ENCODE measurements at regions not wholly inside any gene's neighbourhood (a gene's known extent, or its start where the extent isn't known, plus 50 kb on each side); places are given as distances from the start of the nearest gene placed in this dataset.

DNA sequence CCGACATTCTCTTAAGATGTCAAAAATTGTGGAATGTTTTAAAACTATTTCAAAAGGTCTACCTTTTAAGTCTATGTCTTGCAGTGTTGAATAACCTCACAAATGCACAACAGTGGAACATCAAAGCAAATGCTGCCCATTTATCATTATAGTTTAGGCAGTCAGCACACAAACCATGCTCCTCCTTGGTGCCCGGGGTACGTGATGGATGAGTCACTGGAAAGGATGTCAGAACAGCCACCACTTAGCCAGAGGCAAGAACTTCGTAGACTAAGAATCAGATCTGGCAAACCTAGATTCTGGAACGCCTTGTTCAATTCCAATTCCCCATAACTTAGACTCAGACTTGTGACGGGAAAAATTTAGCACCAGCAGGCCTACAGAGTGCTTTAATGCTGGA is 343.6 kb downstream of the FGF9 start:
- DNase-seq: no peak

DNA sequence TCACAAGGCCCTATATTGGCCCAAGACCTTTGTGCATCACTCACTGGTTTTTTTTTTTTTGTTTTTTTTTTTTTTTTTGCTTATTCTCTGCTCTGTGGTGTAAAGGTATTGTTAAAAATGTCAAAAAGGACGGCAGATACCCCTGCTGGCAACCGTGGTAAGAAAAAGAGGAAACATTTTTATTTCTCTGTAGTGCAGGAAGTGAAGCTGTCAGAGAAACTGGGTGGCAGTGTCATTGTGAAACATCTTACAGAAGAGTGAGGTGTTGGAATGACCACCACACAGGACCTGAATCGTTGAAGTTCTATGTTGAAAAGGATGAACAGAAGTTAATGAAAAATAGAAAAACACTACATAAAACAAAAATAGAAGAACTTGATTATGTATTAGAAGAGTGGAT is 346.4 kb downstream of the FGF9 start:
- peak; percentile 57 for DNase-seq

DNA sequence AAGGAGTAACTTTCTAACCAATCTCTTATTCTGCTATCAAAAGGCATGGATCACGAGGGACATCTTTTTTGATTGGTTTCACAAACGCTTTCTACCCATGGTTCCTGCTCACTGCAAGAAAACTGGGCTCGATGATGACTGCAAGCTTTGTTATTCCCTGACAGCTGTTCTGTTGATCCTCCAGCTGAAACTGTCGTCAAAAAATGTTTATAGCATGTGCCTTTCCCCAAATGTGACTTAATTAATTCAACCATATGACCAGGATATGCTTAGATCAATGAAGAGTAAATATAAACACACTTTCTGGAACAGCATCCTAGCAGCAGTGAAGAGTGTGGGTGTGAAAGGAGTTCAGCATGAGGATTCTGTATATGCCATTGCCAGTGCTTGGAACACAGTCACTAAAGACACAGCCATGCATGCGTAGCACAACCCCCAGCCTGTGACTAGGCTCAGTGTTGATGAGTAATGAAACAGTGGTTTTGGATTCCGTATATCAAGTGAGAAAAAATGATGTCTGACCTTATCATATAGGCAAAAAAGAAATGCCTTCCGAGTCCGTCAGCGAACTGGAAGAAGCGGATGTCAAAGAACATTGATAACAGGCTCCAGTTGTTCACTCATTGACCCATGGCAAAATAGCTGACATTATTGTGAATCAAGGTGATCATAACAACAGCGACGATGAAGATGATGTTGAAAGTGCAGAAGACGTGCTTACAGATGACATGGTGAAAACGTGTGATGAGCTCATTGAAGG is 347.4 kb downstream of the FGF9 start:
- no peak for DNase-seq

DNA sequence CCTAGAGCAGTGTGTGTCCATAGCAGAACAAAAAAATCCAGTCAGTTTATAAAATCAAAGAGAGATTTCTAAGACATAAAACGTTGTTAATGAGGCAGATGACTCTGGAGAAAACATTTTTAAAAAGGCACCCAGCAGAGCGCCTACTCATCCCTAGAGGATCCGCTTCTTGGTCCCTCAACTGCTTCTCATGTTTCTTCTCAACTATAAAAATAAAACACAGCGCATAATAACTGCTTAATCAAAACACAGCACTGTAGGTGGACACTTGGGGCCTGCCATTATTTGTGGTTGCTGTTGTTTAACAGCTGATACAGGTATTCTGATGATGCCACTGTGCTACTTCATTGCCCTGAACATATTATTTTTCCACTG is 347.9 kb downstream of the FGF9 start:
- DNase-seq: no peak

GRCh38 chr13:22024381-22024994 is 353.6 kb downstream of the FGF9 start:
- no peak for DNase-seq

DNA sequence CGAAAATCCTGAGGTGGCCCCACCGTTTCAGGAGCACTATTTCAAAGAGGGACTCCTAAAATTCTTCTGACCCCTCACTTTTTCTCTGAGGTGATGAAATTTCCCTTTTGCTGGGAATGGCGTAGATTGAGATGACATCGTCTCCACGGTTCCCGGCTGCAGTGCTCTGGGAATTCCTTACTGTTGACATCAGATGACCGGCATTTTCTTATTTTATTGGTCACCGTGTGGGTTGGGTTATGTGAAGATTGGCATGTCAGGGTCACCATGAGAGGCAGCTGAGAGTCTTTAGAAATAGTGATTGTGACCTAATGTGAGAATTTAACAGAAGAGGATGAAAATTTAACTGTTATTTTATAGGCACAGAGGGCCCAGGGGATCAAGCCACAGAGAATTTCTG is 356.7 kb downstream of the FGF9 start:
- DNase-seq: no peak

DNA sequence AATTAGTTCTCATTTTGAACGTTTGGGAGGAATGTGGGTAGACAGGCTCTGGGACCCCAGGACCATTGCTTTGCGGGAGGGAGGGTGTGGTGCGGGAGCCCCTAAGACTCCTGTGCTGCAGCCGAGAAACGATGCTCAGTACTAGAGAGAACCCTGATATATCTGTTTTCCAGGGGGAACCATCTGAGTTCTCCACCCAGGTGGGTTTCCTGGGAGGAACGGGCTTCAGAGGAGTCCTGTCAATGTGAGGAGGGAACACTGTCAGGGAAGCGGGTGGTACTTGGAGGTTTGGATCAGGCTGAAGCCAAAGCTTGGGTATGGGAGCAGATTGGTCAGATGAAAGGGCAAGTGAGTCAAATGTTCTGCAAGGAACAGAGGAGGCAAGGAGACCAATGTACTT is 358.0 kb downstream of the FGF9 start:
- no peak for DNase-seq

GRCh38 chr13:22030321-22030720 is 359.4 kb downstream of the FGF9 start:
- DNase-seq: no peak

DNA sequence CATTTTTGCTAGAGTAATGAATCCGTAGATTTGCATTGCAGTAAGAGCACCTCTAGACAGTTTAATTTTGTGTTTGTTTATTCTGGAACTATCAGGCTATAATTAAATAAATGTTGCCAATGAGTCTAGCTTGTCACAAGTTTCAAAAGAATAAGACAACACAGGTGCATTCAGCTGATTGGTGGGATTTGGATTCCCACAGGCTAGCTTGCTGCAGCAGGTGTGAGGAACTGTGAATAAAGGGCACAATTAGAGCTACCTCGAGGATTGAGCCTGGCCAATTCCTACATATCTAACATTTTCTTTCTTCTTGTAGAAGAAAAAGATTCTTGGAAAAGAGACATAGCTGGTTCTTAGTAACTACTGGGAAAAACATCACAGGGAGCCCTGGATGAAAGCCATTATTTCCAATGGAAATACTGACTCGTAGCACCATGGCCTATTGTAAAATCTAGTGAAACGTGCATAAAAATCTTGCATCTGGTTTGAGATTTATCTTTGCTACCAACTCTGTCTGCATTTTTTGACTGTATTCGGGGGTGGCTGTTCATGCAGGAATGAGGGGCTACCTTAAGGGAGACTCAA is 360.9 kb downstream of the FGF9 start:
- DNase-seq: no peak

GRCh38 chr13:22032905-22033304 is 362.0 kb downstream of the FGF9 start:
- no peak for DNase-seq

DNA sequence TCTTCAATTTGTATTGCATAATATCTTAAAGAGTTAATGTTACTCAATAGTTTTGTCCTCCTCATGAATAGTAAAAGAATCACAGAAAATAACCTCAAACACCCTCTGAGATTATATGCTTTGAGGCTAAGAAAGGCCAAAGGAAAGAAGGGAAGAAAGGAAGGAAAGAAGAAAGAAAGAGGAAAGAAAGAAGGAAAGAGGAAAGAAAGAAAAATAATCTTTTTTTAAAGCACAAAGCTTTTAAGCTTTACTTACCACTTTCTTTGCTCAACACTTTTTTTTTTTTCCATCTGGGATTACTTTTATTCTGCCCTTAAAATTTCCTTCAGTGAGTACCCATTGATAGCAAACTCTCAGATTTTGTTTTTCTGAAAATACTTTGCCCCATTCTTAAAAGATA is 369.1 kb downstream of the FGF9 start:
- DNase-seq: no peak

GRCh38 chr13:22040810-22041364 is 370.0 kb downstream of the FGF9 start:
- DNase-seq: no peak

DNA sequence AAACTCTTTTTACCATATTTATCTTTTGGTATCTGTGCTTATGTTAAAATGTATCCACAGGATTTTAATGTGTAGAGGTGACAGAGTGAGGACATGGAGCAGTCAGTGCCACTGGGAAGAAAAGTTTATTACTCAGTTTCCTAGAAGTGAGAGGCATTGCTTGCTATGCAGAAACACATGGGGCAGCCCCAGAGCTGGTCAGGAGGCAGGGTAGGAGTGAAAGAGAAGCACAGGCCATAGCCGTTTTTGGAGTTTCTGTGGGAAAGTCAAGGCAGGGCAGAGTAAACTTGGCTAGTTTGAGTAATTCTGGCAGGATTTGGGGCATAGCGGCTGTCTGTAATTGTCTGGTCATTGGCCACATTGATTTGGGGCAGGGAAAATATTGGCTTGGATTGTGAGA is 370.9 kb downstream of the FGF9 start:
- no peak for DNase-seq

GRCh38 chr13:22047082-22047784 is 376.4 kb downstream of the FGF9 start:
- DNase-seq: no peak

DNA sequence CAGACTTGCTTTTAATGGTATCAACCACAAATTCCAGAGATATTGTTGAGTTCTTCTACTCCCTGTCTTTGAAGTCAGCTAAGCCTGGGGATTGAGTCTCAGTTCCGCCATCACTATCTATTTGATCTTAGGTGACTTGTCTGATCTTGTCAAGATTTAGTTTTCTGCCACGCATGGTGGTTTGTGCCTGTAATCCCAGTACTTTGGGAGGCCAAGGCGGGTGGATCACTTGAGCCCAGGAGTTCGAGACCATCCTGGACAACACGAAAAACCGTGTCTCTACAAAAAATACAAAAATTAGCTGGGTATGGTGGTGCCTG is 376.9 kb downstream of the FGF9 start:
- DNase-seq: no peak

GRCh38 chr13:22049384-22049783 is 378.5 kb downstream of the FGF9 start:
- no peak for DNase-seq

DNA sequence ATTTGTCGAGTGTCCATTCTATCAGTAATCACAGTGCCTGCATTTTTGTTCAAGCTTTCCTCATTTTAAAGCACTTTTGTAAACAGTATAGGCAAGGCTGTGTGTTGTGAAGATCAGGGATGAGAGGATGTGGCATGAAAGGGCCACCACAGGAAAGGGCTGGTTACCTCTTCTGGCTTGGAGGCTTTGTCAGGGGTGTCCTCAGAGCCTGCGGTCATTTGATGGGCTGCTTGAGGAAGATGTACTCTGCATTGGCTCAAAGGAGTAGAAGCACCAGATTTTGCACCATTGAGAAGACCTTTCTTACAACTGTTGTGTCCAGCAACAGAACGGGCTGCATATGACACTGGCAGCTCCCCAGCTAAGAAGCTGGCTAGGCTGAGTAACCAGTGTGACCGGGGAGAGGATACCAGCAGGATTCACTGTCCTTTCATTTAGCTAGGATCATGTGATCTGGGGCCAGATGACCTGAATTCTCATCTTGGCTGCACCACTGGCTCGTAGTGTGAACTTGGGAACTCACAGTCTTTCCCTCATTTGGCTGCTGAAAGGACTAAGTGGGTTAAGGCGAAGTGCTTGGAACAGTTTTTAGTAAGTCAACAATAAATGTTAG is 380.2 kb downstream of the FGF9 start:
- DNase-seq: no peak

GRCh38 chr13:22053053-22053452 is 382.2 kb downstream of the FGF9 start:
- DNase-seq: no peak

DNA sequence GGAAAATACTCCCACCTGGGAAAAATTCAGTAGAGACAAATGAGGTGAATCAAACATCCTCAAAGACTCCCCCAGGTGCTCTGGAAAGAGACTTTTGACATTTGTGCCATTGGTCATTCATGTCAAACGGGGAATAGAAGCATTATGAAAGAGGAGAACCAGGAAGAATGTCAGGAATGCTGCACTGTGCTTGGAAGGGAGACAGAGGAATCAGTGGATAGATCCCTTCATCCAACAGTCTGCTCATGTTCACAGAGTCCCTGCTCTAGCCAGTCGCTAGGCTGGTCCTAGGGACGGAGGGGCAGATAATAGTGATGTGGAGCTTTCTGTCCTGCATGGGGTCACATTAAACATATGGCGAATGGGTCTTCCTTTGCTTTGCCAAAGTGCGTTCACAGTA is 384.4 kb downstream of the FGF9 start:
- DNase-seq: no peak

DNA sequence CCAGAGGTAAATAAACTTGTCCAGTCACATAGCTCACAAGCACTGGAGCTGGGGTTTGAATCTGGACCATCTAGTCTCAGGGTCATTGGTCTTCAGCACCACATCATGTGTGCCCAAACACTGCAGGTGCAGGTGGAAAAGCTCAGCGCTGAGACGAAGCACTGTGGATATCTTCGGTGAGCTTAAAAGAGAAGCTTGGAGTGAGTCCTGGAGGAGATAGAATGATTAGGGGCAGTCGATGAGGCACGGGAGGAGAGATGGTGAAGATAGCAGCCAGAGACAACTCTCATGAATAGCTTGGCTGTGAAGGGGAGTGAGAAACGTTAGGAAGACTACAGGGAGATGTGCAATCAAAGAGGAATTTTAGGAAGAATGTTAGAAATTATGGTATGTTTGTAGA is 389.3 kb downstream of the FGF9 start:
- no peak for DNase-seq

DNA sequence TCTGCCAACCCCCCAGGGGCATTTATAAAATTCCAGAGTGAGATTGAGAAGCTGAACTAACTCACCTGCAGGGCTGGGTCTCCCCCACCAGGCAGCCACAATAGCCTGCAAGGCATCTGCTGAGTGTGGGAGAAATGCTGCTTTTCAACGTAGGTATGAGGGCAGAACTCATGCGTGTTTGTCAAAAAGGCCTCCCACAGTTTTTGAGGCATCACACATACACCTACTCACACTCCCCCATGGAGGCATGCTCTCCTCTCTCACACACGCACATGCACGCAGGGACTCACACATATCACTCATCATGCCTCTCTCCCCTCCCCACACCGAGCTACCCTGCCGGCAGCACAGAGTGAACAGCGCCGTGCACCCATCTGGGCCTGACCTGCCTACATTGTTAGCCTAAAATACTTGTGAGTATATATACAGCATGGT is 390.5 kb downstream of the FGF9 start:
- no peak for DNase-seq

DNA sequence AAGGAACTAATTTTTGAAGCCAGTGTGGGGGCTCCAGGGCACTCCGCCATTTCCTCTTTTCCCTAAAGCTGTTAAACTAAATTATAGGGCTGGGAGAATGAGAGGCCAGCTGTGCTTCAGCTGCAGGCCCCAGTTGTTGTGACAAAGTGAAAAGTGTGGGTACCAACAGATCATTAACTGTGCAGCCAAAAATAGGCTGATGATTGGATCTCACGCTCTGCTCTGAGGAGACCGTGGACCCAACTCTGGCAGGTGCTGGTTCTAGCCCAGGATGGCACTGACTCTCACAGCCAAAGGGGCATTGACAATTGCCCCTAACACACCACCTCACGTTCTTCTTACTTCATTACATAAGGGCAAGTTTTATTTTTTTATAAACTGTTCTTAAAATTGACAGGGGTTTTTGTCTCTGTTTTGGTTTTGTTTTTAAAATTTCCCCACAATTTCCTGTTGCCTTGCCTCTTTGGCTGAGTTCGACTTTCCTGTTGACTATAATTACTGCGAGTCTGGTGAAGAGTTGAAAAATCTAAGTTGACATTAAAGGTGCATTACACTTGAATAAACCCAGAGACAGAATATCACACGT is 391.0 kb downstream of the FGF9 start:
- no peak for DNase-seq

Data from KG1 (cell line).